ENCODE measurements at regions not wholly inside any gene's neighbourhood (a gene's known extent, or its start where the extent isn't known, plus 50 kb on each side); places are given as distances from the start of the nearest gene placed in this dataset.
A peak's percentile ranks its signal among the peaks of the same experiment; 100 is the strongest.

DNA sequence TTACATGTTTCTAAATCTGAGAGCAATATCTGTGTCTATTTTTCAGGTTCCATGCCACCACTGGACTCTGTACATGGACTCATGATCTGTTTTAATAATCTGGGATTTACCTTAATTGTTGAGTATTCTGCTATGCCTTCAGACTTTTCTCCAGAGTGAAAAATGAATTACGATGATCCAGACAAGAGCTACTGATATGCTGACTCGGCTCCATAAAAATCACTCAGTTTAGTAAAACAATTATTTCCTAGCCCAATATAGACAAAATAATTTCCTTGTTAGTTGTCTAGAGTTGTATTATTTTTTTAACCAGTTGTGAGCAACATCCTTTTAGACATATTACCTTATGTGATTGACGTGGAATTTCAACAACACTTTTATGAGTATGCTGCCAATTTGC, 736.8 kb downstream of the RFPL4B start:
- no peak overlapping the region for H3K4me3 ChIP-seq
- no peak for TF ChIP-seq Cebpa-rat (IDR thresholded peaks at IDR 0.05)
- 0 out of 22 replicates have a peak, but pooled peaks cover 0 to 5% (median 0%) of the 10 kb centered on the region in 11 experiments for H3K9me3 ChIP-seq (replicated peaks in 1 of 11)
- no peaks in the 10 kb centered on the region for H3K27me3 ChIP-seq
- no peak overlapping the region for H3K9ac ChIP-seq
- no peak overlapping the region for H3K27ac ChIP-seq
- H3K4me2 ChIP-seq = no peak overlapping the region
- H3K36me3 ChIP-seq = no peaks in the 10 kb centered on the region
- peaks cover 0 to 17% (median 0%) of the 10 kb centered on the region in 10 experiments; a peak in 6 of 20 replicates for H3K4me1 ChIP-seq
- no peaks in the 10 kb centered on the region for H4K20me1 ChIP-seq

DNA sequence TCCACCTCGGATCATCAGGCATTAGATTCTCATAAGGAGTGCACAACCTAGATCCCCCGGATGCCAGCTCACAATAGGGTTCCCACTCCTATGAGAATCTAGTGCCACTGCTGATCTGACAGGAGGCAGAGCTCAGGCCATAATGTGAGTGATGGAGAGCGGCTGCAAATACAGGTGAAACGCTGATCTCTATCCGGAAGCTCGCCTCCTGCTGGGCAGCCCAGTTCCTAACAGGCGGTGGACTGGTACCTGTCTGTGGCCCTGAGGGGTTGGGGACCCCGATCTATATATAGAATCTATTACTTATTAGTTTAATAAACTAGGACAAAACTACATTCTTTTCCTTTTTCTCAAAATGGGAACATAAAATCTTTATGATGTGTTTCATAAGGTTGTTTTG, 741.9 kb downstream of the RFPL4B start:
- H4K20me1 ChIP-seq = no peaks in the 10 kb centered on the region
- H3K4me2 ChIP-seq = no peak overlapping the region
- no peak for TF ChIP-seq Cebpa-rat (IDR thresholded peaks at IDR 0.05)
- no peak overlapping the region for H3K9ac ChIP-seq
- peaks cover 0 to 17% (median 0%) of the 10 kb centered on the region in 10 experiments; a peak in 6 of 20 replicates for H3K4me1 ChIP-seq
- H3K27ac ChIP-seq = no peak overlapping the region
- H3K9me3 ChIP-seq (replicated peaks in 1 of 11) = 0 out of 22 replicates have a peak, but pooled peaks cover 0 to 5% (median 0%) of the 10 kb centered on the region in 11 experiments
- no peak overlapping the region for H3K4me3 ChIP-seq
- no peaks in the 10 kb centered on the region for H3K36me3 ChIP-seq
- H3K27me3 ChIP-seq = no peaks in the 10 kb centered on the region

DNA sequence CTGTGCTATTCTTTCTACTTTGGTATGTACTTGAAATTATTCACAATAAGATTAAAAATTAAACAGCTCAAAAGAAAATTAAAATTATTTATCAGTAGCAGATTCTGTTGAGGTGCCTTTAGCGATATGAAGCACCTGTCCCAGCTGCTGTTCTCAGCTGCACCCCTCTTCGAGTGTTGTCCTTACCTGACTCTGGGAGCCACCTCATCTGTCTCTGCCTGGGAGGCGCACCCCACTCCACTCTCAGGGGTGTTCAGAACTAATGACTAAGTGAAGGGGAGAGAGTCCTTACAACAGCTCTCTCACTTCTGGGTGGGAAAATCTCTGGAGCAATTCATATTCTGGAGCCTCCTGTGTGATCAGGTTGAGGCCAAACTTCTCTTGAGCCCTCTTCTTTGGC, 745.7 kb downstream of the RFPL4B start:
- TF ChIP-seq Cebpa-rat (IDR thresholded peaks at IDR 0.05) = no peak
- Histone ChIP-seq H3K27me3 (no peaks in the 10 kb centered on the region), H3K27ac (no peak overlapping the region), H3K9ac (no peak overlapping the region), H4K20me1 (no peaks in the 10 kb centered on the region), H3K4me2 (no peak overlapping the region), H3K4me1 (peaks cover 0 to 8% (median 0%) of the 10 kb centered on the region in 10 experiments; a peak in 6 of 20 replicates), H3K4me3 (no peak overlapping the region), H3K36me3 (no peaks in the 10 kb centered on the region), H3K9me3 (replicated peaks in 1 of 11) (no peaks in the 10 kb centered on the region)

DNA sequence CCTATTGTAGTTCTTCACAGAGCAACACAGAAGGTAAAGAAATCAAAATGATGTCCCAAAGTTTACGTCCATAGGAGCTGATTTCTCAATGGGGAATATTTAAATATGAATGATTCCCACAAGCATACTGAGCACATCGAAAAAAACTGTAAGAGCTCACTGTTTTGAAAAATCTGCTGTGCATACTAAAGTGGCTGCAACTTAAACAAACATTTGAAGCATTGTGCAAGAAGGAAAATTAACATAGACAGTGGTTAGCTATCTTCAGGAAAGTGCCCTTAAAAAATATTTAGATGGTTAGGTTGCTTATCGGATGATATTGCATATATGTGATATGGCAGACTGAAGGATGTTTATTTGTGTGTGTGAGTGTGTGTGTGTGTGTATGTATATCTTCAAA, 747.6 kb downstream of the RFPL4B start:
- Histone ChIP-seq H3K27me3 (no peaks in the 10 kb centered on the region), H3K27ac (no peak overlapping the region), H3K4me2 (no peak overlapping the region), H3K9me3 (replicated peaks in 1 of 11) (no peaks in the 10 kb centered on the region), H3K36me3 (no peaks in the 10 kb centered on the region), H3K4me3 (no peak overlapping the region), H3K9ac (no peak overlapping the region), H4K20me1 (no peaks in the 10 kb centered on the region), H3K4me1 (no peaks in the 10 kb centered on the region)
- no peak for TF ChIP-seq Cebpa-rat (IDR thresholded peaks at IDR 0.05)

DNA sequence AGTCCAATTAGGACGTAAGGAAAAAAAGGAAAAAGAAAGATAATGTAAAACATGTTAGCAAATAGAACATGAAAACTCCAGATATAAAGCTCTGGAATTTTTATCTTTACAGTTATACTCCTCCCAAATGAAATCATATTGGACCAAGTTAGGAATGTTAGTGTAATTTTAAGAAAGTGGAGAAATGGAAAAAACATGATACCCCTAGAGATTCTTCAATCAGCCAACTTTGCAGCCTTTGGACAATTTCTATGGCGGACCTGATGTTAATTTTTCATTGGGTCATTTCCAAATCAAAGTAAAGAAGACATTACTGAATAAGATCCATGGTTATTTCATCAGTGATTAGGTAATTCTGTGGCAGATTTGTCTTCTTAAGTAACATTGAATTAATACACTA, 748.7 kb downstream of the RFPL4B start:
- Histone ChIP-seq H3K9ac (no peak overlapping the region), H3K27me3 (no peaks in the 10 kb centered on the region), H3K36me3 (no peaks in the 10 kb centered on the region), H4K20me1 (no peaks in the 10 kb centered on the region), H3K4me3 (no peak overlapping the region), H3K27ac (no peak overlapping the region), H3K4me2 (no peak overlapping the region), H3K4me1 (no peaks in the 10 kb centered on the region), H3K9me3 (replicated peaks in 1 of 11) (no peaks in the 10 kb centered on the region)
- TF ChIP-seq Cebpa-rat (IDR thresholded peaks at IDR 0.05) = no peak

- H3K9me3 ChIP-seq (replicated peaks in 1 of 11) = no peaks in the 10 kb centered on the region
- H3K9ac ChIP-seq = no peak overlapping the region; a peak in 1 of 22 replicates
- peaks cover 8 to 38% (median 20%) of the 10 kb centered on the region in 10 experiments for H3K4me1 ChIP-seq
- no peak for TF ChIP-seq Cebpa-rat (IDR thresholded peaks at IDR 0.05)
- H3K27me3 ChIP-seq = no peaks in the 10 kb centered on the region
- no peak overlapping the region for H3K4me3 ChIP-seq
- H3K27ac ChIP-seq = peak overlapping the region in 9 of 11 experiments; percentile 8 to 72 (median 59); a peak in 16 of 22 replicates
- H4K20me1 ChIP-seq = no peaks in the 10 kb centered on the region
- H3K36me3 ChIP-seq = no peaks in the 10 kb centered on the region
- peak overlapping the region; percentile 35 to 87 (median 64); a peak in 21 of 22 replicates for H3K4me2 ChIP-seq
Observed at GRCh38 chr6:113102761-113103160, 754.4 kb upstream of the MARCKS start.

DNA sequence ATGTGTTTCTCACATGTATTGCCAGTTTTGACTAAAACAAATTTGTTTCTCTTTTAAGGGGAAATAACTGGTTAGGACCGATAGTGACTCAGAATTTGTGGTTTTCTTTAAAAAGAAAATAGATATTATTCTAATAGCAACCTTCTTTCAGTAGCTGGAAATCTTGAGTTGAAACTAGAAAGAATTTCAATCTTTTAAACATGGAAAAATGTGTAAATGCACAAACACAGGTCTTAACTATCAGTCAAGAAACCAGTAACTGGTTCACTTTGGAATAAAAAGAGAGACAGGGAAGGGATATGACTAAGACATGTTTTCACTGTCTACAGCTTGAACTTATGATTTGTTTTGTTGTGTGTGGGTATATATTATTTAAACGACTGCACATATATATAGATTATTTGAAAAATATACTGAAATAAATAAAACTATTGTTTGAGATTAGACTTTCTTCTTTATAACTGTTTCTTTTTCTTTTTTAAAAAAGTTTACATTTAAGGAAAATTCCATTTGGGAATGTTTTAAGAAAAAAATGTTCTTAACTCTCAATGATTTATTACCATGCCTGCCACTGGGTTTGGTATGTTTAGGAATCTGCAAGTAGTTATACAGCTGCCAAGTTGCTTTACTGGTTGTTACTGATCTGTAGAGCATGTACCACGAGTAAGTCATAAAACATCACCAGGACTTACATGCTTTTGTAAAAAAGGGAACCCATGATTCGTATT, 753.3 kb upstream of the MARCKS start:
- Histone ChIP-seq H4K20me1 (no peaks in the 10 kb centered on the region), H3K36me3 (no peaks in the 10 kb centered on the region), H3K27ac (peak overlapping the region in 8 of 11 experiments; percentile 14 to 72 (median 62); a peak in 14 of 22 replicates), H3K4me3 (no peak overlapping the region), H3K27me3 (no peaks in the 10 kb centered on the region), H3K4me1 (peaks cover 8 to 38% (median 20%) of the 10 kb centered on the region in 10 experiments), H3K9me3 (replicated peaks in 1 of 11) (peaks cover 0 to 10% (median 2%) of the 10 kb centered on the region in 11 experiments; a peak in 8 of 22 replicates), H3K4me2 (peak overlapping the region in 7 of 11 experiments; percentile 49 to 87 (median 68); a peak in 15 of 22 replicates), H3K9ac (peak overlapping the region in 2 of 11 experiments; percentile 2 to 6; a peak in 1 of 22 replicates)
- TF ChIP-seq Cebpa-rat (IDR thresholded peaks at IDR 0.05) = no peak

- H3K9ac ChIP-seq = no peak overlapping the region
- peak overlapping the region in 1 of 11 experiments; percentile 69; a peak in 1 of 22 replicates for H3K27ac ChIP-seq
- H3K4me2 ChIP-seq = peak overlapping the region in 4 of 11 experiments; percentile 28 to 87 (median 53); a peak in 5 of 22 replicates
- no peaks in the 10 kb centered on the region for H3K36me3 ChIP-seq
- peaks cover 0 to 15% (median 7%) of the 10 kb centered on the region in 11 experiments; a peak in 15 of 22 replicates for H3K9me3 ChIP-seq (replicated peaks in 1 of 11)
- H3K27me3 ChIP-seq = no peaks in the 10 kb centered on the region
- TF ChIP-seq Cebpa-rat (IDR thresholded peaks at IDR 0.05) = no peak
- no peaks in the 10 kb centered on the region for H4K20me1 ChIP-seq
- H3K4me3 ChIP-seq = no peak overlapping the region
- peaks cover 8 to 38% (median 20%) of the 10 kb centered on the region in 10 experiments for H3K4me1 ChIP-seq
Observed at GRCh38 chr6:113104541-113104940, 752.6 kb upstream of the MARCKS start.

DNA sequence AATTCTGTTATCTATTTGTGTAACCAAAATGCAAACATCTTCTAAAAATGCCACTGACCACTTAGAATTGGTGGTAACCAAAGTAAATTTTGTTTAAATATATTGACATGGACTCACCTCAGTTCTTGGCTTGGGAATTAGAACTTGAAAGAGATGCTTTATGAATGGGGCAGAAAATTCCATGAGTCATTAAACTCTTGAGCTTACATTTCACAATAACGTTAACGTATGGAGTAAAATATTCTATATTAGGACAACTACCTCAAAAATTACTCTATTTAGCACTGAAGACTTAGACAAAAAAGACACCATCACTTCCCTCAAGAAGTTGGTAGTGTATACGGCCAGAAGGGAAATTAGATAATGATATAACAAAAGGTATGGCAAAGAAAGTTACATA, 752.2 kb upstream of the MARCKS start:
- no peaks in the 10 kb centered on the region for H3K36me3 ChIP-seq
- H3K4me1 ChIP-seq = peaks cover 8 to 38% (median 20%) of the 10 kb centered on the region in 10 experiments
- TF ChIP-seq Cebpa-rat (IDR thresholded peaks at IDR 0.05) = no peak
- peaks cover 0 to 15% (median 7%) of the 10 kb centered on the region in 11 experiments; a peak in 15 of 22 replicates for H3K9me3 ChIP-seq (replicated peaks in 1 of 11)
- no peak overlapping the region for H3K9ac ChIP-seq
- no peak overlapping the region for H3K27ac ChIP-seq
- no peak overlapping the region for H3K4me3 ChIP-seq
- peak overlapping the region in 5 of 11 experiments; percentile 3 to 87 (median 28); a peak in 5 of 22 replicates for H3K4me2 ChIP-seq
- H3K27me3 ChIP-seq = no peaks in the 10 kb centered on the region
- H4K20me1 ChIP-seq = no peaks in the 10 kb centered on the region

All from BLaER1 treated with 17β-estradiol and CSF1 and Interleukin-3, amounts not matched to agents 10 nM and 100 nM (cell line).